ENCODE measurements at regions not wholly inside any gene's neighbourhood (a gene's known extent, or its start where the extent isn't known, plus 50 kb on each side); places are given as distances from the start of the nearest gene placed in this dataset.

DNA sequence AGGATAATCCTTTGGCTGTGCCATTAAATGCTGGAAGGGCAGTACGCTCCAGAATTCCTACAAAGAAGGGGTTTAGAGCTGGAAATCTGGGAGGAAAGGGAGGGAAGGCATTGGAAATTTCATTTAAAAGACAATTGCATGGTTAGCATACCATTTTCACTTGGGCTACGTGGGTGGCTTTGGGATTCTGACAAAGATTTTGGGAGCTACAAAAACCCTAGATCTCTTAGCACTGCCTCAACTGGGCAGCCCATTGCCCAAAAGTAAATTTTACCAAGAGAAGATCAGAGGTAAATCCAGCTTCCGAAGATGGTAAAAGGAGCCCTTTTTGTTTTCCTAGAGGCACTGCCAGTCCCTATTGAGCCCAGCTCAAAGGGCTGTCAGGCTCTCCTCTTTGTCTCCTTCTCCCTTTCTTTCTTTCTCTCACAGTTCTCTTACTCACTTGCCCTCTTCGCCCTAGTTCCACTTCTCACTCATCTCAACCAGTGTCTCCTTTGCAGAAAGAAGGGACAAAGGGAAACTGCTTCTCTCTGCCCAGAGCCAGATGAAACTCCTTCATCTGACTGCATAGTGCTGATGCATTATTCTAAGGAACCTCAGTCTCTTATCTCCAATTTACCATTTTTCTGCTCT, 125.4 kb upstream of the PLEKHA5 start (continued):
- TF ChIP-seq CSRNP3 (CRISPR knock-in tag; IDR thresholded peaks at IDR 0.05) (no peak), TOX (CRISPR knock-in tag; IDR thresholded peaks at IDR 0.05; ENCODE audit: borderline replicate concordance) (no peak), GLIS3 (CRISPR knock-in tag; IDR thresholded peaks at IDR 0.05) (no peak), TCF4 (CRISPR knock-in tag; IDR thresholded peaks at IDR 0.05; ENCODE audit: borderline replicate concordance) (no peak)
- TF ChIP-seq, protein P1, sequence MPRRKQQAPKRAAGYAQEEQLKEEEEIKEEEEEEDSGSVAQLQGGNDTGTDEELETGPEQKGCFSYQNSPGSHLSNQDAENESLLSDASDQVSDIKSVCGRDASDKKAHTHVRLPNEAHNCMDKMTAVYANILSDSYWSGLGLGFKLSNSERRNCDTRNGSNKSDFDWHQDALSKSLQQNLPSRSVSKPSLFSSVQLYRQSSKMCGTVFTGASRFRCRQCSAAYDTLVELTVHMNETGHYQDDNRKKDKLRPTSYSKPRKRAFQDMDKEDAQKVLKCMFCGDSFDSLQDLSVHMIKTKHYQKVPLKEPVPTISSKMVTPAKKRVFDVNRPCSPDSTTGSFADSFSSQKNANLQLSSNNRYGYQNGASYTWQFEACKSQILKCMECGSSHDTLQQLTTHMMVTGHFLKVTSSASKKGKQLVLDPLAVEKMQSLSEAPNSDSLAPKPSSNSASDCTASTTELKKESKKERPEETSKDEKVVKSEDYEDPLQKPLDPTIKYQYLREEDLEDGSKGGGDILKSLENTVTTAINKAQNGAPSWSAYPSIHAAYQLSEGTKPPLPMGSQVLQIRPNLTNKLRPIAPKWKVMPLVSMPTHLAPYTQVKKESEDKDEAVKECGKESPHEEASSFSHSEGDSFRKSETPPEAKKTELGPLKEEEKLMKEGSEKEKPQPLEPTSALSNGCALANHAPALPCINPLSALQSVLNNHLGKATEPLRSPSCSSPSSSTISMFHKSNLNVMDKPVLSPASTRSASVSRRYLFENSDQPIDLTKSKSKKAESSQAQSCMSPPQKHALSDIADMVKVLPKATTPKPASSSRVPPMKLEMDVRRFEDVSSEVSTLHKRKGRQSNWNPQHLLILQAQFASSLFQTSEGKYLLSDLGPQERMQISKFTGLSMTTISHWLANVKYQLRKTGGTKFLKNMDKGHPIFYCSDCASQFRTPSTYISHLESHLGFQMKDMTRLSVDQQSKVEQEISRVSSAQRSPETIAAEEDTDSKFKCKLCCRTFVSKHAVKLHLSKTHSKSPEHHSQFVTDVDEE (CRISPR knock-in tag; IDR thresholded peaks at IDR 0.05) = no peak

- no peak for ATAC-seq
Measured at GRCh38 chr12:19005257-19005801, 124.2 kb upstream of the PLEKHA5 start.

GRCh38 chr12:19006626-19007137, 122.9 kb upstream of the PLEKHA5 start:
- no peak for ATAC-seq
- TF ChIP-seq PATZ1 (CRISPR knock-in tag; IDR thresholded peaks at IDR 0.05; ENCODE audit: borderline replicate concordance) = no peak
- TF ChIP-seq ZFP30 (CRISPR knock-in tag; IDR thresholded peaks at IDR 0.05) = no peak
- TF ChIP-seq OSR1 (CRISPR knock-in tag; IDR thresholded peaks at IDR 0.05) = no peak
- TF ChIP-seq PPARA (CRISPR knock-in tag; IDR thresholded peaks at IDR 0.05; ENCODE audit: borderline replicate concordance) = no peak
- TF ChIP-seq, protein P1 (CRISPR knock-in tag; IDR thresholded peaks at IDR 0.05) = no peak
- no peak for TF ChIP-seq ISL1 (CRISPR knock-in tag; IDR thresholded peaks at IDR 0.05)
- no peak for TF ChIP-seq SNAI2 (CRISPR knock-in tag; IDR thresholded peaks at IDR 0.05)
- TF ChIP-seq, protein P2, sequence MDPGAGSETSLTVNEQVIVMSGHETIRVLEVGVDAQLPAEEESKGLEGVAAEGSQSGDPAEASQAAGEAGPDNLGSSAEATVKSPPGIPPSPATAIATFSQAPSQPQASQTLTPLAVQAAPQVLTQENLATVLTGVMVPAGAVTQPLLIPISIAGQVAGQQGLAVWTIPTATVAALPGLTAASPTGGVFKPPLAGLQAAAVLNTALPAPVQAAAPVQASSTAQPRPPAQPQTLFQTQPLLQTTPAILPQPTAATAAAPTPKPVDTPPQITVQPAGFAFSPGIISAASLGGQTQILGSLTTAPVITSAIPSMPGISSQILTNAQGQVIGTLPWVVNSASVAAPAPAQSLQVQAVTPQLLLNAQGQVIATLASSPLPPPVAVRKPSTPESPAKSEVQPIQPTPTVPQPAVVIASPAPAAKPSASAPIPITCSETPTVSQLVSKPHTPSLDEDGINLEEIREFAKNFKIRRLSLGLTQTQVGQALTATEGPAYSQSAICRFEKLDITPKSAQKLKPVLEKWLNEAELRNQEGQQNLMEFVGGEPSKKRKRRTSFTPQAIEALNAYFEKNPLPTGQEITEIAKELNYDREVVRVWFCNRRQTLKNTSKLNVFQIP (CRISPR knock-in tag; IDR thresholded peaks at IDR 0.05; ENCODE audit: borderline replicate concordance, low read depth) = no peak

More at GRCh38 chr12:19005257-19005801, 124.2 kb upstream of the PLEKHA5 start:
- TF ChIP-seq ZNF70 (CRISPR knock-in tag; IDR thresholded peaks at IDR 0.05) (no peak), CSDC2 (CRISPR knock-in tag; IDR thresholded peaks at IDR 0.05) (no peak), ZFP3 (CRISPR knock-in tag; IDR thresholded peaks at IDR 0.05) (no peak), OSR1 (CRISPR knock-in tag; IDR thresholded peaks at IDR 0.05) (no peak), ZFP30 (CRISPR knock-in tag; IDR thresholded peaks at IDR 0.05) (no peak), TCF4 (CRISPR knock-in tag; IDR thresholded peaks at IDR 0.05; ENCODE audit: borderline replicate concordance) (no peak), CSRNP3 (CRISPR knock-in tag; IDR thresholded peaks at IDR 0.05) (no peak), PPARA (CRISPR knock-in tag; IDR thresholded peaks at IDR 0.05; ENCODE audit: borderline replicate concordance) (no peak), ZC3H10 (CRISPR knock-in tag; IDR thresholded peaks at IDR 0.05) (no peak), PATZ1 (CRISPR knock-in tag; IDR thresholded peaks at IDR 0.05; ENCODE audit: borderline replicate concordance) (no peak)
